Cardiac fibroblast (primary cell): ENCODE measurements at regions not wholly inside any gene's neighbourhood (a gene's known extent, or its start where the extent isn't known, plus 50 kb on each side); places are given as distances from the start of the nearest gene placed in this dataset.

Source experiments
- DNase-seq, 2 donors: peaks; one replicate each; pipeline versions ENCODE4 v3.0.0 to v3.0.0-alpha.2; 2010; ENCODE audit warnings: low read depth in 2 of 2
- H3K4me3 ChIP-seq, 2 donors: replicated peaks in 1 of 2; 1 replicate in 1 of 2; 2 replicates in 1 of 2; pipeline ENCODE4 v1.5.1; 2011; ENCODE audit warnings: low read depth in 2 of 2, low read length in 2 of 2, mild to moderate bottlenecking in 2 of 2, moderate library complexity in 1 of 2
- TF ChIP-seq, protein P1 (sequence below): IDR thresholded peaks from one replicate; pipeline ENCODE4 v1.5.1; 2011; ENCODE audit warnings: low read depth, mild to moderate bottlenecking, low read length, inconsistent platforms

DNA sequence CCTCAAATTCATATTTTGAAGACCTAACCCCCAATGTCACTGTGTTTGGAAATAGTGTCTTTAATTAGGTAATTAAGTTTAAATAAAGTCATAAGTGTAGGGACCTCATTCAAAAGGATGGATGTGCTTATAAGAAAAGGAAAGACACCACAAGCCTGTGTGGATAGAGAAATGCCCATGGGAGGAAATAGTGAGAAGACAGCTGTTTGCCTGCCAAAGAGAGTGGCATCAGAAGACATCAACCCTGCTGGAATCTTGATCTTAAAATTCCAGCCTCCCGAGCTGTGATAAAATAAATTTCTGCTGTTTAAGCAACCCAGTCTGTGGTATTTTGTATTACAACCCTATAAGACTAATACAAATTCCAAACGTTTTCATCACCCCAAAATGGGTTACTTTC lies 1867.9 kb upstream of the NUDT12 start:
- no peak overlapping the region for H3K4me3 ChIP-seq
- TF ChIP-seq, protein P1, sequence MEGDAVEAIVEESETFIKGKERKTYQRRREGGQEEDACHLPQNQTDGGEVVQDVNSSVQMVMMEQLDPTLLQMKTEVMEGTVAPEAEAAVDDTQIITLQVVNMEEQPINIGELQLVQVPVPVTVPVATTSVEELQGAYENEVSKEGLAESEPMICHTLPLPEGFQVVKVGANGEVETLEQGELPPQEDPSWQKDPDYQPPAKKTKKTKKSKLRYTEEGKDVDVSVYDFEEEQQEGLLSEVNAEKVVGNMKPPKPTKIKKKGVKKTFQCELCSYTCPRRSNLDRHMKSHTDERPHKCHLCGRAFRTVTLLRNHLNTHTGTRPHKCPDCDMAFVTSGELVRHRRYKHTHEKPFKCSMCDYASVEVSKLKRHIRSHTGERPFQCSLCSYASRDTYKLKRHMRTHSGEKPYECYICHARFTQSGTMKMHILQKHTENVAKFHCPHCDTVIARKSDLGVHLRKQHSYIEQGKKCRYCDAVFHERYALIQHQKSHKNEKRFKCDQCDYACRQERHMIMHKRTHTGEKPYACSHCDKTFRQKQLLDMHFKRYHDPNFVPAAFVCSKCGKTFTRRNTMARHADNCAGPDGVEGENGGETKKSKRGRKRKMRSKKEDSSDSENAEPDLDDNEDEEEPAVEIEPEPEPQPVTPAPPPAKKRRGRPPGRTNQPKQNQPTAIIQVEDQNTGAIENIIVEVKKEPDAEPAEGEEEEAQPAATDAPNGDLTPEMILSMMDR: no peak
- DNase-seq: no peak

DNA sequence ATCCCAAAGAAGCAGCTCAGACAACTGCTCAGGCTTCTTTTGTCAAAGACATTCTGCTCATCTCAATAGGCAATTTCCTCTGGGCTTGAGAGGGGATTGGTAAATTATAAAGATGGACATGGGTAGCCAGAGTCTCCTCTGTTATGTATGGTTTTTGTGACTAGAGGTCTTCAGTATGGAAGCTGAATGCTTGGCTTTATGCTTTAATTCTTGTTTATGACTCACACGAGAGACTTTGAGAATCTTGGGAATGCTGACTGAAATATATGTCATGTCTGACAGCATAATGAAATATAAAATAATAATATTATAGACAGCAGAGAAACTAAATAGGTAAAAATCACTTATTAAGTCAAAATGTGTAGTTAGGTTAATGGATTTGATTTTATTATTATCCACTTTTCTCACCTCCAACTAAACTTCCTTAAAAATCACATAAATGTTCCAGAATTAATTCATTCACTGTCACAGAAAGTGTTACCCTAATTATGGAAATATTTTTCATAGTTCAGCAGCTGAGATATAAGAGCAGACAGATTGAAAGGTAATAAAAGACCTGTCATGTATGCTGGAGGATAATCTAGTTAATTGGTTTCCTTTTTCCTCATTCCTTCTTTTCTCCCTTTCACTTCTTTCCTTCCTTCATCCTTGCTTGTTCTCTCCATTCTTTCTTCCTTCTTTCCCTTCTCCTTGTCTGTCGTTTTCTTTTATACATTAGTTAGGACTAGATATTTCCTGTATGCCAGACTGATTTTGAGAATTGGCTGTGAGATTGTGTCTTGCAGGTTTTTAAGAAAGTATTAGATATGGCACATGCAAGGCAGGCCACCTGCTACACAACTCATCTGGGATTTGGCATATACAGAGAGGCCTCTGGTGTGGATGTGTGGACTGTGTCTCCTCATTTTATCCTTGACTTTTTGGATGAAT lies 1866.1 kb upstream of the NUDT12 start:
- TF ChIP-seq, protein P1: no peak
- no peak overlapping the region for H3K4me3 ChIP-seq
- DNase-seq: peak in 1 of 2 donors; percentile 9

DNA sequence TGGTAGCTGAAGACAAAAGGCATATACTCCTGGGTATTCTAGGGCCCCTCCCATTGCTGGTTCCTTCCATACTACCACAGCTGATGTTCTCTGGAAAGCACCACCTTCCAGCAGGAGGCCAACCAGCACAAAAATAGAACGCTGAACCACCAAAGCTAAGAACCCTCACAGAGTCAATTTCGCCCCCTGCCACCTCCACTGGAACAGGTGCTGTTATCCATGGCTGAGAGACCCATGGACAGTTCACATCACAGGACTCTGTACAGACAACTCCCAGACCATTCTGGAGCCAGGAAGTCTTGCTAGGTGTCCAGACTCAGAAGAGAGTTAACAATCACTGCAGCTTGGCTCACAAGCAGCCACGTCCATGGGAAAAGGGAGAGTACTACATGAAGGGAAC lies 1851.5 kb upstream of the NUDT12 start:
- TF ChIP-seq, protein P1: no peak
- DNase-seq: no peak
- no peak overlapping the region for H3K4me3 ChIP-seq

DNA sequence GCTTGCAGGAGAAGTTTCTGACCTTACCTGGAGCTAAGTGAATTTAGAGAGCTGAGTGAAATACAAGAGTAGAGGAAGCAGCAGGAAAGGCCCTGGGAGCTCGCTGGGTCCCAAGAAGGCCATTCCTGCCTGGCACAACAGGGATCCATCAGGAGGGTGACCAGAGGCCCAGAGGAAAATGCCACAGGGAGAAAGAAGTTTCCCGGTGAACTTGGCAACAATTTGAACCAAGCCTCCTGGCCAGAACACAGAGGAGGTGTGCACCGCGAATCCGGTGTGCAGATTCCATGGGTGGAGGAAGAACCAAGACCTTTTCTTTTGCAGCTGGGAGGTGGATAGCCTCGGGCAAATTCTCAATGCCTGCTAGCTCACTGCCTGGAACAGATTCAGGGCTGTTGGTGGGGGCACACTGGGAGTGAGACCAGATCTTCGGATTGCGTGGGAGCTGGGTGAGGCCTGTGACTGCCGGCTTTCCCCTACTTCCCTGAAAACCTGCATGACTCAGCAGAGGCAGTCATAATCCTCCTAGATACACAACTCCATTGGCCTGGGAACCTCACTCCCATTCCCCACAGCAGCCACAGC lies 1850.9 kb upstream of the NUDT12 start:
- no peak overlapping the region for H3K4me3 ChIP-seq
- no peak for DNase-seq
- TF ChIP-seq, protein P1: no peak

DNA sequence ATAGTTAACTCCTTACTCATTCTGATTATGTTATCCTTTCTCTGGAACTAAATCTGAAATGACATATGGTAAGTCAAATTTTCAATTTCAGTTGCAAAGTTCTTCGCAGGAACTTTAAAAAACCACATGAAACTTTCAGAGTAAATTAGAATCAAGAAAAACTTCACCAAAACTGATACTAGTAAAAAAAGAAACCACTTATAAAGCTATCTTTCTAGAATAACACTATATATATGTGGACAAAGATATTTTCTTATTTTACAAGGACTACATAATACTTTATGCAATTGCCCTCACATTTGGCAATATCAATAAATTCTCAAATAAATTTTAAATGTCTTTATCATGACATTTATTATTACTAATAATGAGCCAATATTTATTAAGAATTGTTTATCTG lies 1847.1 kb upstream of the NUDT12 start:
- no peak for DNase-seq
- TF ChIP-seq, protein P1: no peak

DNA sequence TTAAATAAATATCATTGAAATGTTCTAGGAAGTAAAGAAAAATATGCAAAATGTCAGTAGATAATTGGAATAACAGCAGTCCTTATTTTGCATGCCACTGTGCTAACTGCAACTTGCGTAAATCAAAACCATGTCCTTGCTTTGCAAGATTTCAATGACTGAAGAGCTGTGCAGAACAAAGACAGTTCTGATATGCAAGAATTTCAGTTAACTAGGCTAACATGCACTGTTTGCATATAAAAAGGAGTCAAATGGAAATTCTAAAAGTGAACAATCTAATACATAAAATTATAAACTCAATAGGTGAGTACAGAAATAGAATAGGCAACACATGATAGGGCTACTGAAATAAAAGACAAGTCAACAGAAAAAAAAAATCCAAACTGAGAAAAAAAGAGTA lies 1844.6 kb upstream of the NUDT12 start:
- H3K4me3 ChIP-seq: no peak overlapping the region
- TF ChIP-seq, protein P1: no peak
- DNase-seq: no peak

More for the DNA sequence above, 1847.1 kb upstream of the NUDT12 start:
- H3K4me3 ChIP-seq: no peak overlapping the region
